SK-N-SH treated with all-trans-retinoic acid at 6 μM for 48 hours (cell line): ENCODE measurements at regions not wholly inside any gene's neighbourhood (a gene's known extent, or its start where the extent isn't known, plus 50 kb on each side); places are given as distances from the start of the nearest gene placed in this dataset.

Experiments
- ATAC-seq: fragments of 200-7000 bp; cut with Tn5 transposase; 3 replicates; pipeline ENCODE4 v1.9.1; 2020; ENCODE audit warnings: mild to moderate bottlenecking, moderate library complexity
- ARNTL ChIP-seq: fragments of 450-650 bp; formaldehyde crosslinking; IDR thresholded peaks from 2 replicates; pipeline ENCODE4 v1.5.0; 2020; ENCODE audit warnings: low read depth, mild to moderate bottlenecking, moderate library complexity, borderline replicate concordance
- BACH2 ChIP-seq: fragments of 250-450 bp; sonication (Bioruptor Pico); IDR thresholded peaks from 2 replicates; pipeline ENCODE4 v1.9.0; 2021; ENCODE audit warnings: mild to moderate bottlenecking, borderline replicate concordance
- CSDC2 ChIP-seq: fragments of 250-450 bp; sonication (Bioruptor Pico); IDR thresholded peaks from 2 replicates; pipeline ENCODE4 v1.5.0; 2020; ENCODE audit warnings: mild to moderate bottlenecking, moderate library complexity
- ESRRG ChIP-seq: fragments of 250-450 bp; sonication (Bioruptor Pico); IDR thresholded peaks from 2 replicates; pipeline ENCODE4 v1.6.1; 2021; ENCODE audit warnings: mild to moderate bottlenecking
- ISL1 ChIP-seq: fragments of 250-450 bp; sonication (Bioruptor Pico); IDR thresholded peaks from 2 replicates; pipeline ENCODE4 v2.1.2; 2022; ENCODE audit warnings: mild to moderate bottlenecking, moderate library complexity
- OSR1 ChIP-seq: fragments of 250-450 bp; sonication (Bioruptor Pico); IDR thresholded peaks from 2 replicates; pipeline ENCODE4 v1.8.0; 2022; ENCODE audit warnings: moderate library complexity, mild to moderate bottlenecking, inconsistent platforms
- PPARA ChIP-seq: fragments of 250-450 bp; sonication (Bioruptor Pico); IDR thresholded peaks from 2 replicates; pipeline ENCODE4 v1.5.0; 2020; ENCODE audit warnings: mild to moderate bottlenecking, borderline replicate concordance
- RARB ChIP-seq: fragments of 250-450 bp; sonication (Bioruptor Pico); IDR thresholded peaks from 2 replicates; pipeline ENCODE4 v1.8.0; 2021; ENCODE audit warnings: mild to moderate bottlenecking, moderate library complexity
- TCF4 ChIP-seq: fragments of 250-450 bp; sonication (Bioruptor Pico); IDR thresholded peaks from 2 replicates; pipeline ENCODE4 v1.8.0; 2021; ENCODE audit warnings: mild to moderate bottlenecking, moderate library complexity, borderline replicate concordance
- TOX ChIP-seq: fragments of 250-450 bp; sonication (Bioruptor Pico); IDR thresholded peaks from 2 replicates; pipeline ENCODE4 v1.8.0; 2021; ENCODE audit warnings: mild to moderate bottlenecking, moderate library complexity, borderline replicate concordance
- ZC3H10 ChIP-seq: fragments of 250-450 bp; sonication (Bioruptor Pico); IDR thresholded peaks from 2 replicates; pipeline ENCODE4 v1.5.1; 2021; ENCODE audit warnings: mild to moderate bottlenecking, moderate library complexity
- ZFP3 ChIP-seq: fragments of 250-450 bp; sonication (Bioruptor Pico); IDR thresholded peaks from 2 replicates; pipeline ENCODE4 v1.5.0; 2020; ENCODE audit warnings: mild to moderate bottlenecking, moderate library complexity
- ZFP30 ChIP-seq: fragments of 450-650 bp; formaldehyde crosslinking; IDR thresholded peaks from 2 replicates; pipeline ENCODE4 v1.5.0; 2022; ENCODE audit warnings: mild to moderate bottlenecking, moderate library complexity
- ZNF565 ChIP-seq: fragments of 450-650 bp; formaldehyde crosslinking; conservative IDR thresholded peaks from 2 replicates; pipeline ENCODE4 v1.5.0; 2020; ENCODE audit warnings: low read depth, mild to moderate bottlenecking, moderate library complexity
- ZNF70 ChIP-seq: fragments of 450-650 bp; formaldehyde crosslinking; IDR thresholded peaks from 2 replicates; pipeline ENCODE4 v1.5.0; 2020; ENCODE audit warnings: mild to moderate bottlenecking, moderate library complexity
- ZNF8 ChIP-seq: fragments of 450-650 bp; formaldehyde crosslinking; IDR thresholded peaks from 2 replicates; pipeline ENCODE4 v1.5.0; 2020; ENCODE audit warnings: mild to moderate bottlenecking, moderate library complexity
- TF ChIP-seq, protein P1 (sequence below): fragments of 250-450 bp; sonication (Bioruptor Pico); IDR thresholded peaks from 2 replicates; pipeline ENCODE4 v1.5.0; 2020; ENCODE audit warnings: mild to moderate bottlenecking, moderate library complexity
- TF ChIP-seq, protein P2 (sequence below): fragments of 250-450 bp; sonication (Bioruptor Pico); IDR thresholded peaks from 2 replicates; pipeline ENCODE4 v1.8.0; 2020; ENCODE audit warnings: mild to moderate bottlenecking, moderate library complexity, borderline replicate concordance
- TF ChIP-seq, protein P3 (sequence below): fragments of 250-450 bp; sonication (Bioruptor Pico); IDR thresholded peaks from 2 replicates; pipeline ENCODE4 v1.5.1; 2021; ENCODE audit warnings: mild to moderate bottlenecking, moderate library complexity
- TF ChIP-seq, protein P4 (sequence below): fragments of 250-450 bp; sonication (Bioruptor Pico); IDR thresholded peaks from 2 replicates; pipeline ENCODE4 v1.5.1; 2020; ENCODE audit warnings: low read depth, mild to moderate bottlenecking, moderate library complexity
- TF ChIP-seq, protein P5 (sequence below): fragments of 250-450 bp; sonication (Bioruptor Pico); IDR thresholded peaks from 2 replicates; pipeline ENCODE4 v1.8.0; 2021; ENCODE audit warnings: low read depth, mild to moderate bottlenecking, moderate library complexity, borderline replicate concordance

DNA sequence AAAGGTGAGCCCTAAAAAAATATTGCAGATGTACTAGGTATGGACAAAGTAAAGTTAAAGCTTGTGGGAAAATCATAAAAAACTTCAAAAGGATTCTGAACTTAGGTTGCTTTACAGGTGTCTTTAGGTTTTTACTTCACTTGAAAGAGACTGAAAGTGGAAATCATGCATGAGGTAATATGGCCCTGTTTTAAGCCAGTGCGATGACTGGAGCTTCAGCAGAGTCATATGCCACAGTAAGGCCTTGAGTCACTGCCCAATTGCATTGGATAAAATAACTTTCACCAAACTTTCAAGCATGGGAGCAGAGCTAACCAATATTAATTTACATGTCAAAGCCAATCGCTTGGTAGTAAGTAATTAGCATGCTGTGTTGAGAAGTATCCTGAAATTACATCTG is 63.9 kb upstream of the TMEM260 start:
- no peak for ATAC-seq
- TF ChIP-seq, protein P1, sequence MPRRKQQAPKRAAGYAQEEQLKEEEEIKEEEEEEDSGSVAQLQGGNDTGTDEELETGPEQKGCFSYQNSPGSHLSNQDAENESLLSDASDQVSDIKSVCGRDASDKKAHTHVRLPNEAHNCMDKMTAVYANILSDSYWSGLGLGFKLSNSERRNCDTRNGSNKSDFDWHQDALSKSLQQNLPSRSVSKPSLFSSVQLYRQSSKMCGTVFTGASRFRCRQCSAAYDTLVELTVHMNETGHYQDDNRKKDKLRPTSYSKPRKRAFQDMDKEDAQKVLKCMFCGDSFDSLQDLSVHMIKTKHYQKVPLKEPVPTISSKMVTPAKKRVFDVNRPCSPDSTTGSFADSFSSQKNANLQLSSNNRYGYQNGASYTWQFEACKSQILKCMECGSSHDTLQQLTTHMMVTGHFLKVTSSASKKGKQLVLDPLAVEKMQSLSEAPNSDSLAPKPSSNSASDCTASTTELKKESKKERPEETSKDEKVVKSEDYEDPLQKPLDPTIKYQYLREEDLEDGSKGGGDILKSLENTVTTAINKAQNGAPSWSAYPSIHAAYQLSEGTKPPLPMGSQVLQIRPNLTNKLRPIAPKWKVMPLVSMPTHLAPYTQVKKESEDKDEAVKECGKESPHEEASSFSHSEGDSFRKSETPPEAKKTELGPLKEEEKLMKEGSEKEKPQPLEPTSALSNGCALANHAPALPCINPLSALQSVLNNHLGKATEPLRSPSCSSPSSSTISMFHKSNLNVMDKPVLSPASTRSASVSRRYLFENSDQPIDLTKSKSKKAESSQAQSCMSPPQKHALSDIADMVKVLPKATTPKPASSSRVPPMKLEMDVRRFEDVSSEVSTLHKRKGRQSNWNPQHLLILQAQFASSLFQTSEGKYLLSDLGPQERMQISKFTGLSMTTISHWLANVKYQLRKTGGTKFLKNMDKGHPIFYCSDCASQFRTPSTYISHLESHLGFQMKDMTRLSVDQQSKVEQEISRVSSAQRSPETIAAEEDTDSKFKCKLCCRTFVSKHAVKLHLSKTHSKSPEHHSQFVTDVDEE (CRISPR knock-in tag): no peak
- TF ChIP-seq CSDC2 (CRISPR knock-in tag): no peak
- TF ChIP-seq ARNTL: no peak
- TF ChIP-seq ZNF8 (CRISPR knock-in tag): no peak

DNA sequence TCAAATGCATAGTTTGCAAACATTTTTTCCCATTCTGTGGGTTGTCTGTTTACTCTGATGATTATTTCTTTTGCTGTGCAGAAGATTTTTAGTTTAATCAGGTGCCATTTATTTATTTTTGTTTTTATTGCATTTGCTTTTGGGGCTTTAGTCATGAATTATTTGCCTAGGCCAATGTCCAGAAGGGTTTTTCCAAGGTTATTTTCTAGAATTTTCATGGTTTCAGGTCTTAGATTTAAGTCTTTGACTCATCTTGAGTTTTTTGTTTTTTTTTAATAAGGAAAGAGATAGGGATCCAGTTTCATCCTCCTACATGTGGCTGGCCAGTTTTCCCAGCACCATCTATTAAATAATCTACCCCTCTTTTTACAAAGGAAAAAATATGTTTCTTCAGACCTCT is 57.2 kb upstream of the TMEM260 start:
- TF ChIP-seq RARB: no peak
- TF ChIP-seq CSDC2 (CRISPR knock-in tag): no peak
- TF ChIP-seq ZNF70 (CRISPR knock-in tag): no peak
- TF ChIP-seq ESRRG (CRISPR knock-in tag): no peak
- TF ChIP-seq ZC3H10 (CRISPR knock-in tag): no peak
- TF ChIP-seq ZNF8 (CRISPR knock-in tag): no peak
- TF ChIP-seq ISL1 (CRISPR knock-in tag): no peak
- no peak for TF ChIP-seq ARNTL
- TF ChIP-seq PPARA (CRISPR knock-in tag): no peak
- no peak for TF ChIP-seq ZFP3
- TF ChIP-seq, protein P2, sequence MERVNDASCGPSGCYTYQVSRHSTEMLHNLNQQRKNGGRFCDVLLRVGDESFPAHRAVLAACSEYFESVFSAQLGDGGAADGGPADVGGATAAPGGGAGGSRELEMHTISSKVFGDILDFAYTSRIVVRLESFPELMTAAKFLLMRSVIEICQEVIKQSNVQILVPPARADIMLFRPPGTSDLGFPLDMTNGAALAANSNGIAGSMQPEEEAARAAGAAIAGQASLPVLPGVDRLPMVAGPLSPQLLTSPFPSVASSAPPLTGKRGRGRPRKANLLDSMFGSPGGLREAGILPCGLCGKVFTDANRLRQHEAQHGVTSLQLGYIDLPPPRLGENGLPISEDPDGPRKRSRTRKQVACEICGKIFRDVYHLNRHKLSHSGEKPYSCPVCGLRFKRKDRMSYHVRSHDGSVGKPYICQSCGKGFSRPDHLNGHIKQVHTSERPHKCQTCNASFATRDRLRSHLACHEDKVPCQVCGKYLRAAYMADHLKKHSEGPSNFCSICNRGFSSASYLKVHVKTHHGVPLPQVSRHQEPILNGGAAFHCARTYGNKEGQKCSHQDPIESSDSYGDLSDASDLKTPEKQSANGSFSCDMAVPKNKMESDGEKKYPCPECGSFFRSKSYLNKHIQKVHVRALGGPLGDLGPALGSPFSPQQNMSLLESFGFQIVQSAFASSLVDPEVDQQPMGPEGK: no peak
- no peak for TF ChIP-seq TCF4 (CRISPR knock-in tag)
- no peak for TF ChIP-seq ZFP30 (CRISPR knock-in tag)
- TF ChIP-seq, protein P3, sequence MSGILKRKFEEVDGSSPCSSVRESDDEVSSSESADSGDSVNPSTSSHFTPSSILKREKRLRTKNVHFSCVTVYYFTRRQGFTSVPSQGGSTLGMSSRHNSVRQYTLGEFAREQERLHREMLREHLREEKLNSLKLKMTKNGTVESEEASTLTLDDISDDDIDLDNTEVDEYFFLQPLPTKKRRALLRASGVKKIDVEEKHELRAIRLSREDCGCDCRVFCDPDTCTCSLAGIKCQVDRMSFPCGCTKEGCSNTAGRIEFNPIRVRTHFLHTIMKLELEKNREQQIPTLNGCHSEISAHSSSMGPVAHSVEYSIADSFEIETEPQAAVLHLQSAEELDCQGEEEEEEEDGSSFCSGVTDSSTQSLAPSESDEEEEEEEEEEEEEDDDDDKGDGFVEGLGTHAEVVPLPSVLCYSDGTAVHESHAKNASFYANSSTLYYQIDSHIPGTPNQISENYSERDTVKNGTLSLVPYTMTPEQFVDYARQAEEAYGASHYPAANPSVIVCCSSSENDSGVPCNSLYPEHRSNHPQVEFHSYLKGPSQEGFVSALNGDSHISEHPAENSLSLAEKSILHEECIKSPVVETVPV: no peak
- TF ChIP-seq ZNF565 (CRISPR knock-in tag): no peak
- TF ChIP-seq TOX (CRISPR knock-in tag): no peak
- TF ChIP-seq OSR1 (CRISPR knock-in tag): no peak
- TF ChIP-seq BACH2 (CRISPR knock-in tag): no peak
- TF ChIP-seq, protein P4, sequence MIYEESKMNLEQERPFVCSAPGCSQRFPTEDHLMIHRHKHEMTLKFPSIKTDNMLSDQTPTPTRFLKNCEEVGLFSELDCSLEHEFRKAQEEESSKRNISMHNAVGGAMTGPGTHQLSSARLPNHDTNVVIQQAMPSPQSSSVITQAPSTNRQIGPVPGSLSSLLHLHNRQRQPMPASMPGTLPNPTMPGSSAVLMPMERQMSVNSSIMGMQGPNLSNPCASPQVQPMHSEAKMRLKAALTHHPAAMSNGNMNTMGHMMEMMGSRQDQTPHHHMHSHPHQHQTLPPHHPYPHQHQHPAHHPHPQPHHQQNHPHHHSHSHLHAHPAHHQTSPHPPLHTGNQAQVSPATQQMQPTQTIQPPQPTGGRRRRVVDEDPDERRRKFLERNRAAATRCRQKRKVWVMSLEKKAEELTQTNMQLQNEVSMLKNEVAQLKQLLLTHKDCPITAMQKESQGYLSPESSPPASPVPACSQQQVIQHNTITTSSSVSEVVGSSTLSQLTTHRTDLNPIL (CRISPR knock-in tag): no peak
- TF ChIP-seq, protein P5, sequence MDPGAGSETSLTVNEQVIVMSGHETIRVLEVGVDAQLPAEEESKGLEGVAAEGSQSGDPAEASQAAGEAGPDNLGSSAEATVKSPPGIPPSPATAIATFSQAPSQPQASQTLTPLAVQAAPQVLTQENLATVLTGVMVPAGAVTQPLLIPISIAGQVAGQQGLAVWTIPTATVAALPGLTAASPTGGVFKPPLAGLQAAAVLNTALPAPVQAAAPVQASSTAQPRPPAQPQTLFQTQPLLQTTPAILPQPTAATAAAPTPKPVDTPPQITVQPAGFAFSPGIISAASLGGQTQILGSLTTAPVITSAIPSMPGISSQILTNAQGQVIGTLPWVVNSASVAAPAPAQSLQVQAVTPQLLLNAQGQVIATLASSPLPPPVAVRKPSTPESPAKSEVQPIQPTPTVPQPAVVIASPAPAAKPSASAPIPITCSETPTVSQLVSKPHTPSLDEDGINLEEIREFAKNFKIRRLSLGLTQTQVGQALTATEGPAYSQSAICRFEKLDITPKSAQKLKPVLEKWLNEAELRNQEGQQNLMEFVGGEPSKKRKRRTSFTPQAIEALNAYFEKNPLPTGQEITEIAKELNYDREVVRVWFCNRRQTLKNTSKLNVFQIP (CRISPR knock-in tag): no peak

DNA sequence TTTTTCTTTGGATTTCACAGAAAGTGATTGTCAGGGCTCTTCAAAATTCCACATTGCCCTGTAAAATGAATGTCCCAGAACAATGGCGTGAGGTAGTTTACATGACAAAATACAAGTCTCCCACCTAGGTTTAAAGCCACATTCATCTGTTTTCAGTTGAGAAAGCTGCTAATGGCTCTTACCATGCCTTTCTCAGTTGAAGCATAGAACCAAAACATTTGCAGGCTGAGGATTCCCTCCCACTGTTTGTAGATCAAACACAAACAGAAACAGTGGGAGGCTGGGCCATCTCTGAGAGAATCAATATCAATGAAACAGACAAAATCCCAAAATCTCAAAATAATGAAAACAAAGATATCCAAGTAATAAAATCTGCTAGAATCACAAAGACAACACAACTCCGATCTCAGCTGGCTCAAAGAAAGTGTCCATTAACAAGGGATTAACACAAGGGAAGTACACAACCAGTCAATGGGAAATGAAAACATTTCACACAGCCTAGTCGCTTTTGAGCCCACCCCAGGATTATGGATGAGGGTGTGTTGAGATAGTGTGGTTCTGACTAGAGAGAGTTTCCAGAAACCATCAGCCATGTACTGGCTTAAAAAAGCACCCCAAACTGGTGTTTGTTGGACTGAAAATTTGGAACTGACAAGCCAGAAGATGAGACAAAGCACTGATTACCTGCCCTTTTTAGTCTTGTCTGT is 54.5 kb upstream of the TMEM260 start:
- TF ChIP-seq ZNF8 (CRISPR knock-in tag): no peak
- TF ChIP-seq, protein P1 (CRISPR knock-in tag): no peak
- TF ChIP-seq, protein P5 (CRISPR knock-in tag): no peak
- TF ChIP-seq, all 23 proteins: peak for 0
- ATAC-seq: no peak

More for the DNA sequence above, 57.2 kb upstream of the TMEM260 start:
- ATAC-seq: no peak
